ENCODE measurements at regions not wholly inside any gene's neighbourhood (a gene's known extent, or its start where the extent isn't known, plus 50 kb on each side); places are given as distances from the start of the nearest gene placed in this dataset.

GRCh38 chr7:113281223-113281622 lies 162.9 kb upstream of the SMIM30 start:
- TF ChIP-seq, protein P1, sequence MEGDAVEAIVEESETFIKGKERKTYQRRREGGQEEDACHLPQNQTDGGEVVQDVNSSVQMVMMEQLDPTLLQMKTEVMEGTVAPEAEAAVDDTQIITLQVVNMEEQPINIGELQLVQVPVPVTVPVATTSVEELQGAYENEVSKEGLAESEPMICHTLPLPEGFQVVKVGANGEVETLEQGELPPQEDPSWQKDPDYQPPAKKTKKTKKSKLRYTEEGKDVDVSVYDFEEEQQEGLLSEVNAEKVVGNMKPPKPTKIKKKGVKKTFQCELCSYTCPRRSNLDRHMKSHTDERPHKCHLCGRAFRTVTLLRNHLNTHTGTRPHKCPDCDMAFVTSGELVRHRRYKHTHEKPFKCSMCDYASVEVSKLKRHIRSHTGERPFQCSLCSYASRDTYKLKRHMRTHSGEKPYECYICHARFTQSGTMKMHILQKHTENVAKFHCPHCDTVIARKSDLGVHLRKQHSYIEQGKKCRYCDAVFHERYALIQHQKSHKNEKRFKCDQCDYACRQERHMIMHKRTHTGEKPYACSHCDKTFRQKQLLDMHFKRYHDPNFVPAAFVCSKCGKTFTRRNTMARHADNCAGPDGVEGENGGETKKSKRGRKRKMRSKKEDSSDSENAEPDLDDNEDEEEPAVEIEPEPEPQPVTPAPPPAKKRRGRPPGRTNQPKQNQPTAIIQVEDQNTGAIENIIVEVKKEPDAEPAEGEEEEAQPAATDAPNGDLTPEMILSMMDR (IDR thresholded peaks at IDR 0.05) = no peak
- TF ChIP-seq, protein P2, sequence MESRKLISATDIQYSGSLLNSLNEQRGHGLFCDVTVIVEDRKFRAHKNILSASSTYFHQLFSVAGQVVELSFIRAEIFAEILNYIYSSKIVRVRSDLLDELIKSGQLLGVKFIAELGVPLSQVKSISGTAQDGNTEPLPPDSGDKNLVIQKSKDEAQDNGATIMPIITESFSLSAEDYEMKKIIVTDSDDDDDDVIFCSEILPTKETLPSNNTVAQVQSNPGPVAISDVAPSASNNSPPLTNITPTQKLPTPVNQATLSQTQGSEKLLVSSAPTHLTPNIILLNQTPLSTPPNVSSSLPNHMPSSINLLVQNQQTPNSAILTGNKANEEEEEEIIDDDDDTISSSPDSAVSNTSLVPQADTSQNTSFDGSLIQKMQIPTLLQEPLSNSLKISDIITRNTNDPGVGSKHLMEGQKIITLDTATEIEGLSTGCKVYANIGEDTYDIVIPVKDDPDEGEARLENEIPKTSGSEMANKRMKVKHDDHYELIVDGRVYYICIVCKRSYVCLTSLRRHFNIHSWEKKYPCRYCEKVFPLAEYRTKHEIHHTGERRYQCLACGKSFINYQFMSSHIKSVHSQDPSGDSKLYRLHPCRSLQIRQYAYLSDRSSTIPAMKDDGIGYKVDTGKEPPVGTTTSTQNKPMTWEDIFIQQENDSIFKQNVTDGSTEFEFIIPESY (IDR thresholded peaks at IDR 0.05; ENCODE audit: borderline replicate concordance, low read depth) = no peak
- TF ChIP-seq POLR2AphosphoS5 (IDR thresholded peaks at IDR 0.05; ENCODE audit: low read depth, low read length) = no peak
- TF ChIP-seq TCF12 (IDR thresholded peaks at IDR 0.05) = no peak
- TF ChIP-seq NRF1 (IDR thresholded peaks at IDR 0.05; ENCODE audit: low read depth, low read length) = no peak
- TF ChIP-seq JUND (IDR thresholded peaks at IDR 0.05) = no peak
- no peak for TF ChIP-seq USF2 (IDR thresholded peaks at IDR 0.05; ENCODE audit: borderline replicate concordance, low read depth, low read length)
- TF ChIP-seq MEF2A (IDR thresholded peaks at IDR 0.05; ENCODE audit: borderline replicate concordance, low read depth) = no peak
- no peak for TF ChIP-seq GABPA (IDR thresholded peaks at IDR 0.05; ENCODE audit: low read depth)
- TF ChIP-seq TEAD4 (IDR thresholded peaks at IDR 0.05; ENCODE audit: borderline replicate concordance, insufficient read depth) = no peak
- TF ChIP-seq TAF1 (IDR thresholded peaks at IDR 0.05; ENCODE audit: borderline replicate concordance, low read depth, low read length) = no peak
- TF ChIP-seq CHD2 (IDR thresholded peaks at IDR 0.05; ENCODE audit: low read length, partially characterized antibody) = no peak
- no peak for TF ChIP-seq IRF3 (IDR thresholded peaks at IDR 0.05; ENCODE audit: low read depth, low read length)
